T-helper 2 cell treated with Interferon-gamma antibody and Interleukin-4, amounts not matched to agents 100 ng/mL and 5 ng/mL, for 36 hours (primary cell): ENCODE measurements at regions not wholly inside any gene's neighbourhood (a gene's known extent, or its start where the extent isn't known, plus 50 kb on each side); places are given as distances from the start of the nearest gene placed in this dataset.
"Not testable (repeated sequence)": the region's sequence is repeated elsewhere in the genome, so short reads cannot be mapped to it uniquely, and the experiment has no call there.

ENCODE experiments used
- intact Hi-C: fragments of 100-400 bp; cut with micrococcal nuclease; formaldehyde crosslinking; loops from one replicate; pipeline ENCODE4 v1.15.1; 2023

- intact Hi-C loops: no loop called here
These were observed 65.5 kb downstream of the VCX2 start for GRCh38 chrX:8105531-8105930.

- intact Hi-C loops: no loop called here
These were observed 67.4 kb downstream of the VCX2 start for GRCh38 chrX:8103655-8104054.

- intact Hi-C loops: no loop called here
These were observed 79.6 kb downstream of the VCX2 start for GRCh38 chrX:8091510-8091909.

- intact Hi-C loops: no loop called here
These were observed 80.2 kb downstream of the VCX2 start for GRCh38 chrX:8090906-8091305.

GRCh38 chrX:8090482-8090881, 80.6 kb downstream of the VCX2 start:
- intact Hi-C loops: no loop called here

- intact Hi-C loops: no loop called here
These were observed 81.9 kb downstream of the VCX2 start for GRCh38 chrX:8089141-8089540.

GRCh38 chrX:8084006-8084405, 87.1 kb downstream of the VCX2 start:
- intact Hi-C loops: no loop called here

GRCh38 chrX:8083286-8083685, 87.8 kb downstream of the VCX2 start:
- intact Hi-C loops: no loop called here

- intact Hi-C loops: no loop called here
These were observed 95.4 kb downstream of the VCX2 start for GRCh38 chrX:8075636-8076035.

GRCh38 chrX:8067754-8068462, 103.2 kb downstream of the VCX2 start:
- intact Hi-C loops: no loop called here

GRCh38 chrX:8052909-8053308, 118.2 kb downstream of the VCX2 start:
- intact Hi-C loops: no loop called here

- intact Hi-C loops: no loop called here
These were observed 121.2 kb downstream of the VCX2 start for GRCh38 chrX:8049827-8050226.

GRCh38 chrX:8048466-8048865, 121.3 kb upstream of the PNPLA4 start:
- intact Hi-C loops: no loop called here

GRCh38 chrX:8044947-8045346, 117.7 kb upstream of the PNPLA4 start:
- intact Hi-C loops: no loop called here

- intact Hi-C loops: no loop called here
These were observed 116.3 kb upstream of the PNPLA4 start for GRCh38 chrX:8043546-8043945.

GRCh38 chrX:8043121-8043520, 115.9 kb upstream of the PNPLA4 start:
- intact Hi-C loops: no loop called here

GRCh38 chrX:8042304-8042703, 115.1 kb upstream of the PNPLA4 start:
- intact Hi-C loops: no loop called here

GRCh38 chrX:8039711-8040110, 112.5 kb upstream of the PNPLA4 start:
- intact Hi-C loops: not testable (repeated sequence)

GRCh38 chrX:8037593-8038348, 110.6 kb upstream of the PNPLA4 start:
- intact Hi-C loops: no loop called here

- intact Hi-C loops: no loop called here
These were observed 109.7 kb upstream of the PNPLA4 start for GRCh38 chrX:8036914-8037313.

- intact Hi-C loops: no loop called here
These were observed 106.8 kb upstream of the PNPLA4 start for GRCh38 chrX:8034058-8034457.

GRCh38 chrX:8033175-8033574, 106.0 kb upstream of the PNPLA4 start:
- intact Hi-C loops: no loop called here

- intact Hi-C loops: no loop called here
These were observed 103.1 kb upstream of the PNPLA4 start for GRCh38 chrX:8030361-8030760.
